ENCODE measurements at regions not wholly inside any gene's neighbourhood (a gene's known extent, or its start where the extent isn't known, plus 50 kb on each side); places are given as distances from the start of the nearest gene placed in this dataset.

DNA sequence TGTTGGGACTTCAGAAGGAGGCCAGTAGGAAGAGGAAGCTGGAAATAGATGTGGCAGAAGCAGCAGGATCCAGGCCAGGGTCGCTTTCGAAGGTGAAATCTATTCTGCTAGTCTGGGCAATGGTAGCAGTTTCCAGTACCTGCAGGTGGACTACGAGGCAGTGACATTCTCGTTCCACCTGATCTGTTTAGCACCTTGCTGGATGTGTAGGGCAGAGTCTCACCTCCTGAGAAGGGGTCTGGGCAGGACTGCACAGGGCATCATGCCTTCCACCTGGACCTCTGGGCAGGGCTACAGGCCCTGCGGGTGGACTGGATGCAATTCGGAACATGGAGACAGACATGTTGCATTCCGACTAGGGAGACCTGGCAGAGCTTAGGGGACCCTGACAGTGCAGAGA, 254.8 kb upstream of the ZNF32 start:
- DNase-seq (ENCODE audit: low read depth in 2 of 2), result no peak

GRCh38 chr10:43902842-43903241, 254.2 kb upstream of the ZNF32 start:
- DNase-seq (ENCODE audit: low read depth in 2 of 2), result no peak

- no peak for DNase-seq (ENCODE audit: low read depth in 2 of 2)
Measured at GRCh38 chr10:43901744-43902504, 253.2 kb upstream of the ZNF32 start.

GRCh38 chr10:43901302-43901701, 252.6 kb upstream of the ZNF32 start:
- DNase-seq (ENCODE audit: low read depth in 2 of 2), result no peak

DNA sequence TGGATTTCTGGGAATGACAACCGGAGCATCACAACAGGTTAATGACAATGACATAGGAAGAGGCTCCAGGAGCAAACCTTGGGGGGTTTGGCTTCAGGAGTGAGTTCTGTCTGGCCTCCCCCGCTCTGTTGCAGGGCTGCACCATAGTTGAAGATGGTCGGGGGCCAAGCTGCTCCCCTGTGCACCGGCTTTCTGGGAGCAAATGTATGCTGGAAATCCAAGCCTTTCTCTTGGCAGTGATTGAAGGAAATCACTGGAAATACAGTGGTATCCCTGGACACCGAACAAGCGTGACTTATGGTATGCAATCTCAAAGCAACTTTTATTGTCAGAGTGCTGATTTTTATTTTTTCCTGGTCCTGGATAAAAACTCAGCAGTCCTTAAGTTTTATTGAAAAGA, 251.9 kb upstream of the ZNF32 start:
- DNase-seq (ENCODE audit: low read depth in 2 of 2), result no peak

GRCh38 chr10:43899224-43899959, 250.7 kb upstream of the ZNF32 start:
- DNase-seq (ENCODE audit: low read depth in 2 of 2), result no peak

DNA sequence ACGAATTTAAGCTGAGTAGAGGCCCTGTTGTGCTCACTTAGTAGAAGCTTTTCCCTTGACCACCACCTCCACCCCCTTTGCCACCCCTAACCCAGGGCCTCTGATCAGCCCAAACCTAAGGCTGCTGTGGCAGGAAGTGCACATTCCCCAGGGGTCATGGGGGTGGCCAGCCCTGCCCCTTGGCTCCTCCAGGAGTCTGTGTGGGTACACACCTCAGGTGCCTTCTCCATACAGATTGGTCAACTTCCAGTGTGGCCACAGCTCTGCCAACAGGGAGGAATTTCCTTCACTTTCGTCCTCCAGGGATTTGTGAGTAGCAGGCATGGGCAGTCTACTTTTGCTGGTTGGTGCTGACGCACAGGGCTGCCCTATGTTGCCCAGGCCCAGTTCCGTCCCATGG, 249.9 kb upstream of the ZNF32 start:
- no peak for DNase-seq (ENCODE audit: low read depth in 2 of 2)

GRCh38 chr10:43897765-43898419, 249.2 kb upstream of the ZNF32 start:
- DNase-seq (ENCODE audit: low read depth in 2 of 2), result no peak

DNA sequence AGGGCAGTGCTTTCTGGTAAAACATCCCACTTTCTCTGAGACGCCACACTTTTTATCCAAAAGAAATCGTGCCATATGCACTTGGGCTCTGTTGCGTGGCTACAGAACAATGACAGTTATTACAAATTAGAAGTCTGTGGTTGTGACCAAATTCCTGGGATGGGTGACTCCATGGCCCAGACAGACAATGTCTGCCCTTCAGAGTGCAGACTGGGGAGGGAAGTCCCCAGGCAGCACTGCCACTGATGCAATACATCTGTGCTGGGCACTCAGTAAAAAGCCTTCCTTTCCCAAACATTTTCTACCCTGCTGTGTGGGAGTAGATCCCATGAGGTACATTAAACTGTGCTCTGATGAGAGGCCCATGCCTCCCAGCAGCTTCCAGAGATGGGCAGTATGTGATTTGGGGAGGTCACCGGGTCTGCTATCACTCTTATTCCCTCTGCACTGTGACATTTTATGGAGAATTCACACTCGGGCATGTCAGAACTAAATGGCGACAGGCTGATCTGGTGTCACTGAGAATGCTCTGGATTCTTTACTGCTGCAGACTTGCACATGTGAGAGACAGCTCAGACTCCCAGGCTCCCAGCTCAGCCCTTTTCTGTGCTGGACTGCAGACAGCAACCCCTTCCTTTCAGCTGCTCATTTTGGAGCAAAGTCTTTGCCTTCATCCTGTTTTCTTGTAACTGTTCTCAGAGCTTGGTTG, 243.5 kb upstream of the ZNF32 start:
- DNase-seq (ENCODE audit: low read depth in 2 of 2), result no peak

- DNase-seq (ENCODE audit: low read depth in 2 of 2), result no peak
Measured at GRCh38 chr10:43891241-43891640, 242.6 kb upstream of the ZNF32 start.

DNA sequence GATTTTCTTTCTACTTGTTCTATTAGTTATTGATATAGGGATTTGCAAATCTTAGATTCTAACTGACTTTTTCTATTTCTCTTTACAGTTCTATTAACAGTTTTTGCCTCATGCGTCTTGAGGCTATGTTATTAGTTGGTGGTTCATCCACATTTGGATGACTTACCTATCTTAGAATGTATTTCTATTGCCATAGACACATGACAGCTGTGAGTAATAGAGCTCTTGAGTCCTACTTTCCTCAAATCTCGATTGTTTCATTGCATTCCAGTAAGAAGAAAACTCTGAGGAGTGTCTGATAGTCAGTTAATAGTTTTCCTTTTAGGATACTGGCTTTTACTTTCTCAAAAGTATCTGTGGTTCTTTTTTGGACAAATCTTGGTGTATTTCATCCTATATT, 241.4 kb upstream of the ZNF32 start:
- DNase-seq (ENCODE audit: low read depth in 2 of 2), result no peak

DNA sequence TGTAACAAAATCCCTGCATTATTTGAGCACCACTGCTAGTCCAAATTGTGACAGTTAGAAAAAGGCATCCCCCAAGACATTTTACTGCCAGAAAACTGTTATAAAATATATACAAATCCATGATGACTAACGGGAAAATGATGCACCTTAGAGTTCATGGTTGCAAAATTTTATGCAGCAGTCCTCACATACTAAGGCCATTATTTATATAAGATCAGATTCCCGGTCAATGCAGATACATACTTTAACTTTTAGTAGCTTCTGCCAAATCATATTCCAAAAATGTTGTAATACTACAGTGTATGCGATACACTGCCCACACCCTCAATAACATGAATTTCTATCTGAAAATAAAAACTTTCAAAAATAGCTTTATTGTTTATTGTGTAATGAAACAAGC, 239.9 kb upstream of the ZNF32 start:
- no peak for DNase-seq (ENCODE audit: low read depth in 2 of 2)

DNA sequence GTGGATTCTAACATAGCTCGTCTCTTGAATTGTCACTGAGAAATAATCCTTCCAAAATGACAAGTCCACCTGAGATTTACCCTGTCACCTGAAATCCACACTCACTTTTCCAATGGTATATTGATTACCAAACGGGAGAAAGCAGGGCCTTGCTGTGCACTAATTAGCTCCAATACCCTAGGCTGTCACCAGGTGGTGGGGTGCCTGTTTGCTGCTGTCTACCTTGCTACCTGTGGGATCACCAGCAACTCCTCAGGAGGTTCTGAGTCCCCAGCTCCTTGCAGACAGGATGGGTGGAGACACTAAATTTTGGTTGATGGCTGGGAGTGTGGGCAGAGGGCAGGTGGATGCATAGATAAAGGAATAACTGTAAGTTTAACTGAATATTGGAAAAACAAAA, 237.2 kb upstream of the ZNF32 start:
- no peak for DNase-seq (ENCODE audit: low read depth in 2 of 2)

DNA sequence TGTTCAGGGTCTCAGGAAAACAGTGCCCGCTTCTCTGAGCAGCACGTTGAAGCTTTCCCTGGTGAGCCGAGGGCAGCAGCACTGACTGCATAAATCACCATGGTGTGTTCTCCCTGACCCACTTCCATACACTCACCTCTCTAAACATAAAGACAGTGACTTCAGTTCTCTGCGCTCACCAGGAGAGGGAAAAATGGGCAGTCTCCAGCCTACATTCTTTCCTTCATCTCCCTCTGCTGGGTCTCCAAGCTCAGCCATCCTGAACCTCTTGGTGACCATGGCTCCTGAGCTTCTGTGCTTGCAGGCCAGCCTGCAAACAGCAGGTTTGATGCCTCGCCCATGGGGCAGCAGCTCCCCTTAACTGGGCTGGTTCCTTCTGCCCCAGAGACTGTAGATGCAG, 236.6 kb upstream of the ZNF32 start:
- DNase-seq (ENCODE audit: low read depth in 2 of 2), result no peak

DNA sequence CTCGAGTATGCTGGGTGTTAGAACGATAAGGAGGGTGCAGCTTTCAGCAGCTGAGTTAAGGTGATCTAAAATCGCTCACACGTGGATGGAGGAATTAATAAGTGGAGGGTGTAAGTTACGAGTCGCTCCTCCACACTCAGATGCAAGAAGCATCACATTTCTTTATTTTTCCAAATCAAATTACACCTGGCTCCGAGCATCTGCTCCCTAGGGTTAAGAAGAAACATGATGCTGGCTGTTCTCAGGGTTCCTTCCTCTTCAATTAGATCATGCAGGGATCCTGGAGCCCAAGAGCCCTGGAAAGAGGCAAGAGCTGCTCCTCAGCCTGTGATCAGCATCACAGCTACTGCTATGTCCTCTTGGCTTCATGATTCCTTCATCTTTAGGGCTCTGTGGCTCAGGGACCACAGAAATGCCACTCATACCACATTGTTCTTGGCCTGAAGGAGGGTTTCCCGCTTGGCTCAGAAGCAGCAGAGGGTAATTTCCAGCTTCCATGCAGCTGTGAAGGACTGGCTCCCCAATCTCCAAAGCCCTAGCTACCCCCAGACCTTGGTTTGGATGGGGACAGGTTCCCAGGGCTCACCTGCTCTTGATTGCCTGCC, 235.9 kb upstream of the ZNF32 start:
- no peak for DNase-seq (ENCODE audit: low read depth in 2 of 2)

DNA sequence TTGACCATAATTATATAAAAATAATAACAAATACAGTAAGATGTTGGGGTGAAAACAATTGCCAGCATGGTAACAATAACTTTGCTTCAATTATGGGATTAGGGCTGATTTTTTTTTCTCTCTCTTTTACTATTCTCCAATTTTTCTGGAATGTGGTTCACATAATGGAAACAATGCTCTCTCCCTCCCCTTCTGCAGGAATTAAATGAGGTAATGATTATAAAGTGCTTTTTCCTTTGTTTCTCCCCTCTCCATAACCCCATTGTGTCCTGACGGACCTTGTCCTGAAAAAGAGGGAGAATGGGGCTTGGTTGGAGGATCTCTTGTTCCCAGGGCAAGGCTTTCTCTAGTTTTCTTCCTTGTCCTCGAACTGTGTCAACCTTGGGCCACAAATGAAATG, 234.0 kb upstream of the ZNF32 start:
- no peak for DNase-seq (ENCODE audit: low read depth in 2 of 2)

DNA sequence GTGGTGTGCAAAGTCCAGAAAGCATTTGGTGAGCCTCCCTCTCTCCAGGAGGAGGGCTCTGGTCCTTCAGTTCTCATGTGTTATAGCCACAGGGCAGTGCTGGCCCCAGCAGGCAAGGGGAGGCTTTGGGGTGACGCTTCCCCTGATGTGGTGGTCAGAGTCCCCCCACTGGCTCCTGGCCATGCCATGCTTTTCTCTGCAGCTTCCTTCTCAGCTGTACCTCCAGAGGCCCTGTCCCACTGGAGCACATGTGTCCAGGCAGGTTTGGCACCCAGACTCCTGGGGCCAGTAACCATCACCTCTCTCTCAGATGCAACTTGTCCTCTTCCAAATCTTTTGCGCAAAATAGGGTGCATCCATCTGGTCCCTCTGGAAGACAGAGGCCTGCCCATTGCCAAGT, 233.0 kb upstream of the ZNF32 start:
- no peak for DNase-seq (ENCODE audit: low read depth in 2 of 2)

DNA sequence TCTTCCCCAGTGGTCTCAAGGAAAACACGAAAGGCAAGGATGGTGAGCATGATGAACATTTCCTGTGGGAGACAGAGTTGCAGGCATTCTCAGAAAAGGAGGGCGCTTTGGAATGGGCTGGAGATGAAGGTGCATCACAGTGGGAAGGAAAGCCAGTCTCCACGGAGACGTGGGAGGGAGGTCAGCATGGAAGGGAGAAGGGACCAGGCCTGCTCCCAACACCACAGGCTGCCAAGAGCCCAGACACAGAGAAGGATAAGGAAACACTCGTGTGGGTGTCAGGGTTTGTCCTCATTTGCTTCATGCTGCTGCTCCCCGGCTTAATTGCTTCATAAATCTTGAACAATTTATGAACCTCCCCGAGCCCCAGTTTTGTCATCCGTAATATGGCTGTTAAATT, 231.5 kb upstream of the ZNF32 start:
- no peak for DNase-seq (ENCODE audit: low read depth in 2 of 2)

DNA sequence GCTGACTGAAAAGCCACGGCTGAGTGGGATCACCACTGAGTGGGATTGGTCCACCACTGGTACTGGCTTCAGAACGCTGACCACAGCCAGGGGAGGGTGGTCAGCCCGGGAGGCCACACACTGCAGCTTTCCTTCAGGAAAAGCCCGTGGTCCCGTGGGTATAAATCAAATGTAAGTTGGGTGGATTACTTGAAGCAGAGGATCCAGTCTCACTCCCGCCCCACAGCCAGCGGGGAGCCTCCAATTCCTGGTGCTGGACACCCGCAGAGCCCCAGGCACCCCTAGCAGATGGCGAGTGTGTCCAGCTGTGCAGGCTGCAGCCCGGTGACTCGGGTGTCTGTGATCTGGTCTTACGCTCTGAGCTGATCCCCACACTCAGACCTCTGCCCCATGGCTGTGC, 231.1 kb upstream of the ZNF32 start:
- DNase-seq (ENCODE audit: low read depth in 2 of 2), result no peak

- no peak for DNase-seq (ENCODE audit: low read depth in 2 of 2)
Measured at GRCh38 chr10:43879162-43879561, 230.5 kb upstream of the ZNF32 start.

DNA sequence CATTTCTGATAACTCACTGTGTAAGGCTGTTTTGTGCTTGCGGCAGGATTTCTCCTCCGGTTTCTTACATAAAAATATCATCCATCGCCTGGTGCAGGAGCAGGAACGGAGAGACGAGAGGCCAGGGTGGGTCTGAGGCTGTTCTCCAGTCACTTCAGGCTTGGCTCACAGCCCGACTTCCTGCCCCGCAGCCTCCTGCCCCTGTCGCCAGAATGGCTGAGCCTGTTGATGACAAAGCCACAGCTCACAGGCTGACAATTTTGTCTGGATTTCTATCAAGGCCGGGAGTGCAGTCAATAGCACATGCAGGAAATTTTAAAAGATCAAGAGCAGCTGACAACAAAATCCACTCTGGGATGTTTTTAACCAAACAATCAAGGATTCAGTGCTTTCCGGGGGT, 229.7 kb upstream of the ZNF32 start:
- no peak for DNase-seq (ENCODE audit: low read depth in 2 of 2)

- DNase-seq (ENCODE audit: low read depth in 2 of 2), result no peak
Measured at GRCh38 chr10:43876976-43877375, 228.3 kb upstream of the ZNF32 start.

Data from stimulated activated CD8-positive, alpha-beta memory T cell treated with anti-CD3 and anti-CD28 coated beads, Interleukin-2, amount 100 ng/mL, for 48 hours (primary cell).